Upper lobe of right lung (tissue), 1 donor: ENCODE measurements at regions not wholly inside any gene's neighbourhood (a gene's known extent, or its start where the extent isn't known, plus 50 kb on each side); places are given as distances from the start of the nearest gene placed in this dataset.

Experiments
- ATAC-seq: fragments of 200-7000 bp; cut with Tn5 transposase; one replicate; pipeline ENCODE4 v1.9.1; 2020; ENCODE audit warnings: mild to moderate bottlenecking, moderate library complexity
- DNase-seq: peaks from one replicate; pipeline ENCODE4 v3.0.0-alpha.2; 2020
- H3K27ac ChIP-seq: fragments of 200-600 bp; one replicate; pipeline ENCODE4 v1.8.0; 2022
- H3K27me3 ChIP-seq: fragments of 200-600 bp; one replicate; pipeline ENCODE4 v1.8.0; 2022; ENCODE audit warnings: mild to moderate bottlenecking
- H3K36me3 ChIP-seq: fragments of 200-600 bp; one replicate; pipeline ENCODE4 v1.8.0; 2022
- H3K4me1 ChIP-seq: fragments of 200-600 bp; one replicate; pipeline ENCODE4 v1.8.0; 2022
- H3K4me3 ChIP-seq: fragments of 200-600 bp; one replicate; pipeline ENCODE4 v1.8.0; 2022; ENCODE audit warnings: mild to moderate bottlenecking
- H3K9me3 ChIP-seq: fragments of 200-600 bp; one replicate; pipeline ENCODE4 v1.8.0; 2022
- intact Hi-C: fragments of 100-400 bp; cut with DNase I; formaldehyde crosslinking; loops from one replicate; pipeline ENCODE4 v1.11.0; 2022
- TF ChIP-seq, protein P1 (sequence below): fragments of 200-600 bp; IDR thresholded peaks from one replicate; pipeline ENCODE4 v1.8.0; 2022; ENCODE audit warnings: antibody characterized with exemption
- donor health status: DM: no; HTN: yes; CAD: no; lungs with severe emphysema.

DNA sequence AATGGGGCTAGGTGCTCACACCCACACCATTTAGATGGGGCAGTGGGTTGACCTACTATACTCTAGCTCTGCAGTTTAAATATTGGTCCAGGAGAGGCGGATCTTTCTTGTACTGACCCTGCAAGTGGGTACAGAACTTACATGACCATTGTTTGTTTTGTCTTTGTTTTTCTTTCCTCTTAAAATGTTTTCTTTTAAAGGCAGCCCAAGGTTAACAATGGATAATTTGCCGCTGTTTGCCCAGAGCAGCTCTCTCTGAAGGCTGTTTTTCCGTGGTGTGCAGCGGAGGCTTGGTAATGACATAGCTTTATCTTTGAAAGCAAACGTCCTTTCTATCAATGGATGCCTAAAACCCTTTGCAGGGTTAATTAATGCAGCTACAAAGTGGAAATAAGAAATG is 133.3 kb upstream of the MEX3C start:
- ATAC-seq (no peak), DNase-seq (no peak)
- Histone ChIP-seq H3K4me1 (no peaks in the 10 kb centered on the region), H3K27ac (no peak overlapping the region), H3K4me3 (no peak overlapping the region), H3K36me3 (no peaks in the 10 kb centered on the region), H3K27me3 (no peaks in the 10 kb centered on the region), H3K9me3 (no peaks in the 10 kb centered on the region)
- TF ChIP-seq, protein P1, sequence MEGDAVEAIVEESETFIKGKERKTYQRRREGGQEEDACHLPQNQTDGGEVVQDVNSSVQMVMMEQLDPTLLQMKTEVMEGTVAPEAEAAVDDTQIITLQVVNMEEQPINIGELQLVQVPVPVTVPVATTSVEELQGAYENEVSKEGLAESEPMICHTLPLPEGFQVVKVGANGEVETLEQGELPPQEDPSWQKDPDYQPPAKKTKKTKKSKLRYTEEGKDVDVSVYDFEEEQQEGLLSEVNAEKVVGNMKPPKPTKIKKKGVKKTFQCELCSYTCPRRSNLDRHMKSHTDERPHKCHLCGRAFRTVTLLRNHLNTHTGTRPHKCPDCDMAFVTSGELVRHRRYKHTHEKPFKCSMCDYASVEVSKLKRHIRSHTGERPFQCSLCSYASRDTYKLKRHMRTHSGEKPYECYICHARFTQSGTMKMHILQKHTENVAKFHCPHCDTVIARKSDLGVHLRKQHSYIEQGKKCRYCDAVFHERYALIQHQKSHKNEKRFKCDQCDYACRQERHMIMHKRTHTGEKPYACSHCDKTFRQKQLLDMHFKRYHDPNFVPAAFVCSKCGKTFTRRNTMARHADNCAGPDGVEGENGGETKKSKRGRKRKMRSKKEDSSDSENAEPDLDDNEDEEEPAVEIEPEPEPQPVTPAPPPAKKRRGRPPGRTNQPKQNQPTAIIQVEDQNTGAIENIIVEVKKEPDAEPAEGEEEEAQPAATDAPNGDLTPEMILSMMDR = no peak
- intact Hi-C loops = no loop called here

DNA sequence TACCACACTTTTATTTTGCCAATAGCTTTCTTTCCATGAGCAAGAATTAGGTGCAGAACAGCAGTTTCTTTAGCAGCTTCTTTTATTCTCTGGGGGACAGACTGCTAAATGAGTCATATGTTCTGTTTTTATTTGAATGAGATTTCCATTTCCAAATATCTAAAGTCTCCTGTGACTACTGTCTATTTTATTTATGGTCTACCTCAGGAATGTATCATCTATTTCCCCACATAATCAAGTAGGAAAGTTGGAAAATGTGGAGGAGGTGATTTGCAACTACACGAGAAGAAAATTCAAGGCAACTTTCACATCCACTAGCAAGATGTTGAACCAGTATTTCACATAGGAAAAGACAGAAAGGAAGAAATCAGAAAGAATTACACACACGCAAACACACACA is 139.9 kb upstream of the MEX3C start:
- Histone ChIP-seq H3K4me1 (no peaks in the 10 kb centered on the region), H3K4me3 (no peak overlapping the region), H3K27ac (no peak overlapping the region), H3K9me3 (no peaks in the 10 kb centered on the region), H3K36me3 (no peaks in the 10 kb centered on the region), H3K27me3 (peaks cover 4% of the 10 kb centered on the region)
- DNase-seq (no peak), ATAC-seq (no peak)
- intact Hi-C loops = no loop called here
- TF ChIP-seq, protein P1 = no peak

DNA sequence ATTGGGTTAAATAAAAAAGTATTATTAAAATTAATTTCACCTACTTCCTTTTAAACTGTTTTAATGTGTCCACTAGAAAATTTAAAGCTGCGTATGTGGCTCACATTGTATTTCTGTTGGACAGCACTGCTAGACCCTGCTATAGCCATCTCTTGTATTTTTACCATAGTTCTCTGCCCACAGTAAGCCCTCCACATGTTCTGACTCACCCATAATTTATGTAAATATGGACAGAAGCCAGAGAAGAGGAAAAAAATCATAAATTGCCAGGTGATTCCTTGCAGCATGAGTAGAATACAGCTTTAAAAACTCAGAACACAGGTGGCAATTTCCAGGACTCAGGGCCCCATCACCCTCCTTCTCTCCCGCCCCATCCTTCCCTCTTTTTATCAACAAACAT is 142.4 kb upstream of the MEX3C start:
- TF ChIP-seq, protein P1 = no peak
- no peaks in the 10 kb centered on the region for H3K36me3 ChIP-seq
- H3K27ac ChIP-seq = no peak overlapping the region
- no peaks in the 10 kb centered on the region for H3K9me3 ChIP-seq
- H3K27me3 ChIP-seq = peaks cover 4% of the 10 kb centered on the region
- ATAC-seq = no peak
- no peak for DNase-seq
- intact Hi-C loops = no loop called here
- no peaks in the 10 kb centered on the region for H3K4me1 ChIP-seq
- H3K4me3 ChIP-seq = no peak overlapping the region

DNA sequence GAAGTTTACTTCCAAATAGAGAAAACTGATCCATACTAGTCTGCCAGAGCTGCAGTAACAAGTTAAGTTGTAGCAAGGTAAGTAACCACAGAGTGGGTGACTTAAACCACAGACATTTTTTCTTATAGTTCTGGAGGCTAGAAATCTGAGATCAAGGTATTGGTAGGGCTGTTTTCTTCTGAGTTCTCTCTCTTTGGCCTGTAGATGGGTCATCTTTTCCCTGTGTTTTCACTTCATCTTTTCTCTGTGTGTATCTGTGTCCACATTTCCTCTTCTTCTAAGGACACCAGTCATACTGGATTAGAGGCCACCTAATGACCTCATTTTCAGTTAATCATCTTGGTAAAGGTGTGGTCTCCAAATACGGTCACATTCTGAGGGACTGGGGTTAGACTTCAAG is 142.9 kb upstream of the MEX3C start:
- TF ChIP-seq, protein P1 = no peak
- Histone ChIP-seq H3K27ac (no peak overlapping the region), H3K36me3 (no peaks in the 10 kb centered on the region), H3K4me3 (no peak overlapping the region), H3K9me3 (no peaks in the 10 kb centered on the region), H3K4me1 (no peaks in the 10 kb centered on the region), H3K27me3 (peaks cover 4% of the 10 kb centered on the region)
- ATAC-seq (no peak), DNase-seq (no peak)
- intact Hi-C loops = no loop called here

DNA sequence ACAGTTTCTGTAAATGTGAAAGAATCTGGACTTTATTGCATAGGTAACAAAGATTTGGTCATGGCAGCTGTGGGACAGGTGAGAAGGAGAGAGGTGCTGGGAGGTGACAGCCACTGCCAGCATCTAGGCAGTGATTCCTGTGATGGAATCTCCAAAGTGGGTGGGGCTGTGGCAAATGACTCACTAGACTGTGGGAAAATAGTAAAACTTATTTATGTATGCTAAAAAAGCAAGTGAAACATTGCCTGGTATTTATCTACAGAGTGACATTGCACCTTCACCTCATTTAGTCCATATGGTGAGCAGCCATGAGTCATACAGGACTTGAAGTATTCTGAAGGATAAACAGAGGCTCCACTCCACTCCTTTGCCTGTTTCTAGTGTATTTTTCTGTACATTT is 145.3 kb upstream of the MEX3C start:
- intact Hi-C loops = no loop called here

More for the DNA sequence above, 145.3 kb upstream of the MEX3C start:
- H3K36me3 ChIP-seq = no peaks in the 10 kb centered on the region
- no peaks in the 10 kb centered on the region for H3K9me3 ChIP-seq
- no peak overlapping the region for H3K27ac ChIP-seq
- no peak for DNase-seq
- TF ChIP-seq, protein P1 = no peak
- H3K27me3 ChIP-seq = peaks cover 4% of the 10 kb centered on the region
- no peak overlapping the region for H3K4me3 ChIP-seq
- no peak for ATAC-seq
- no peaks in the 10 kb centered on the region for H3K4me1 ChIP-seq
